K562 (cell line): ENCODE measurements at regions not wholly inside any gene's neighbourhood (a gene's known extent, or its start where the extent isn't known, plus 50 kb on each side); places are given as distances from the start of the nearest gene placed in this dataset.
A peak's percentile ranks its signal among the peaks of the same experiment; 100 is the strongest.

Source experiments
- CCAR2 ChIP-seq: fragments of 200-400 bp; formaldehyde crosslinking; IDR thresholded peaks from 2 replicates; pipeline ENCODE4 v1.6.1; 2017; ENCODE audit warnings: mild to moderate bottlenecking, low read depth, low read length
- DNMT1 ChIP-seq: fragments of 450-650 bp; IDR thresholded peaks from 2 replicates; pipeline ENCODE4 v1.6.1; 2016; ENCODE audit warnings: antibody characterized with exemption, mild to moderate bottlenecking
- ESRRB ChIP-seq: fragments of 250-450 bp; sonication (Bioruptor Pico); IDR thresholded peaks from 2 replicates; pipeline ENCODE4 v1.5.0; 2020; ENCODE audit warnings: mild to moderate bottlenecking, moderate library complexity, borderline replicate concordance
- EZH2 ChIP-seq: IDR thresholded peaks from 2 replicates; pipeline ENCODE4 v1.6.1; 2012; ENCODE audit warnings: low read depth, mild to moderate bottlenecking, inconsistent platforms, low read length, borderline replicate concordance
- FOSL1 ChIP-seq: fragments of 200-800 bp; sonication (Bioruptor generic); conservative IDR thresholded peaks from 2 replicates; pipeline ENCODE4 v1.6.1; 2016; ENCODE audit warnings: missing genetic modification characterization, missing compliant biosample characterization
- FOXA3 ChIP-seq, 2 experiments: fragments of 450-650 bp in 1 of 2; sonication (generic) in 1 of 2; formaldehyde crosslinking; IDR thresholded peaks in 1 of 2; conservative IDR thresholded peaks in 1 of 2; 2 replicates each; pipeline versions ENCODE4 v1.4.0 to v1.8.0; 2020 to 2022; ENCODE audit warnings: mild to moderate bottlenecking in 2 of 2, missing genetic modification reagents in 1 of 2
- JUN ChIP-seq, 2 experiments: sonication (generic) in 1 of 2; formaldehyde crosslinking in 1 of 2; IDR thresholded peaks; 2 replicates each; pipeline versions ENCODE4 v1.6.1 to v1.8.0; 2012 to 2022; ENCODE audit warnings: borderline replicate concordance in 2 of 2, mild to moderate bottlenecking in 2 of 2, improper control_type of control experiment in 1 of 2, low read depth in 1 of 2, low read length in 1 of 2, missing genetic modification reagents in 1 of 2
- KDM4B ChIP-seq, 2 experiments: fragments of 450-650 bp in 1 of 2; sonication (generic) in 1 of 2; IDR thresholded peaks; 2 replicates each; pipeline ENCODE4 v1.6.1; 2016 to 2017; ENCODE audit warnings: borderline replicate concordance in 2 of 2, antibody characterized with exemption in 1 of 2, low read depth in 1 of 2, mild to moderate bottlenecking in 1 of 2
- KLF1 ChIP-seq: fragments of 450-650 bp; IDR thresholded peaks from 2 replicates; pipeline ENCODE4 v1.6.1; 2016; ENCODE audit warnings: missing genetic modification characterization, missing compliant biosample characterization
- MAFK ChIP-seq: IDR thresholded peaks from 2 replicates; pipeline ENCODE4 v1.6.1; 2011; ENCODE audit warnings: low read length, improper control_type of control experiment
- NR3C1 ChIP-seq: sonication (generic); formaldehyde crosslinking; IDR thresholded peaks from 2 replicates; pipeline ENCODE4 v1.8.1; 2022; ENCODE audit warnings: missing genetic modification reagents
- NRF1 ChIP-seq, 2 experiments: fragments of 450-650 bp; IDR thresholded peaks in 1 of 2; conservative IDR thresholded peaks in 1 of 2; 2 replicates each; pipeline ENCODE4 v1.6.1; 2014; ENCODE audit warnings: mild to moderate bottlenecking in 2 of 2
- PATZ1 ChIP-seq: fragments of 250-450 bp; sonication (Bioruptor Pico); IDR thresholded peaks from 2 replicates; pipeline ENCODE4 v1.5.0; 2020; ENCODE audit warnings: mild to moderate bottlenecking, borderline replicate concordance
- RBFOX2 ChIP-seq: fragments of 200-400 bp; formaldehyde crosslinking; IDR thresholded peaks from 2 replicates; pipeline ENCODE4 v1.6.1; 2017; ENCODE audit warnings: low read depth, mild to moderate bottlenecking, low read length, moderate library complexity
- SMARCA4 ChIP-seq: fragments of 450-650 bp; IDR thresholded peaks from 2 replicates; pipeline ENCODE4 v1.6.1; 2016
- SNIP1 ChIP-seq: fragments of 450-650 bp; IDR thresholded peaks from 2 replicates; pipeline ENCODE4 v1.7.1; 2017; ENCODE audit warnings: low read depth, mild to moderate bottlenecking
- SPI1 ChIP-seq: IDR thresholded peaks from 2 replicates; pipeline ENCODE4 v1.6.1; 2011; ENCODE audit warnings: low read depth, low read length, control low read depth, borderline replicate concordance
- SRSF1 ChIP-seq: fragments of 200-400 bp; formaldehyde crosslinking; IDR thresholded peaks from 2 replicates; pipeline ENCODE4 v1.6.1; 2017; ENCODE audit warnings: mild to moderate bottlenecking, low read depth, low read length, moderate library complexity
- TEAD4 ChIP-seq, 2 experiments: sonication (generic) in 1 of 2; formaldehyde crosslinking in 1 of 2; IDR thresholded peaks; 2 replicates each; pipeline versions ENCODE4 v1.6.1 to v1.8.0; 2012 to 2022; ENCODE audit warnings: borderline replicate concordance in 1 of 2, inconsistent platforms in 1 of 2, low read length in 1 of 2, mild to moderate bottlenecking in 1 of 2, missing genetic modification reagents in 1 of 2
- U2AF2 ChIP-seq: fragments of 200-400 bp; formaldehyde crosslinking; optimal IDR thresholded peaks from 2 replicates; pipeline ENCODE3; 2017; ENCODE audit warnings: low read depth, mild to moderate bottlenecking, low read length
- XRCC3 ChIP-seq: fragments of 450-650 bp; IDR thresholded peaks from 2 replicates; pipeline ENCODE4 v1.6.1; 2017; ENCODE audit warnings: mild to moderate bottlenecking, moderate library complexity
- XRCC5 ChIP-seq: fragments of 200-400 bp; formaldehyde crosslinking; IDR thresholded peaks from 2 replicates; pipeline ENCODE4 v1.6.1; 2017; ENCODE audit warnings: low read depth, mild to moderate bottlenecking, low read length
- ZNF121 ChIP-seq: sonication (generic); formaldehyde crosslinking; conservative IDR thresholded peaks from 2 replicates; pipeline ENCODE4 v1.8.0; 2022; ENCODE audit warnings: missing genetic modification reagents
- ZNF146 ChIP-seq: IDR thresholded peaks from one replicate; pipeline ENCODE4 v1.6.1; 2018; ENCODE audit warnings: missing compliant biosample characterization; ENCODE audit not compliant: unreplicated experiment

- TF ChIP-seq KLF1 (tag), result no peak
- no peak for TF ChIP-seq KDM4B (IDR thresholded peaks at IDR 0.05; ENCODE audit: borderline replicate concordance in 2 of 2, low read depth in 1 of 2)
- no peak for TF ChIP-seq U2AF2
- no peak for TF ChIP-seq ZNF146
- no peak for TF ChIP-seq SNIP1
- TF ChIP-seq NR3C1 (CRISPR knock-in tag), result no peak
- TF ChIP-seq TEAD4 (IDR thresholded peaks at IDR 0.05; ENCODE audit: low read length), result no peak
- TF ChIP-seq TEAD4 (CRISPR knock-in tag; IDR thresholded peaks at IDR 0.05; ENCODE audit: borderline replicate concordance), result no peak
- no peak for TF ChIP-seq DNMT1
- no peak for TF ChIP-seq SPI1
- TF ChIP-seq FOXA3 (CRISPR knock-in tag; conservative IDR thresholded peaks at IDR 0.05 in 1 of 2, IDR thresholded peaks at IDR 0.05 in 1 of 2), result no peak
- TF ChIP-seq EZH2, result no peak
- TF ChIP-seq XRCC5, result no peak
- TF ChIP-seq PATZ1, result no peak
- TF ChIP-seq SMARCA4, result peak; percentile 45; the same call in 1 of the 2 replicates
- TF ChIP-seq ESRRB (CRISPR knock-in tag), result no peak
- TF ChIP-seq SRSF1, result no peak
- 0 out of 4 replicates have a peak, but pooled peaks of 1 of the 2 experiments have one; percentile 16 for TF ChIP-seq NRF1 (conservative IDR thresholded peaks at IDR 0.05 in 1 of 2, IDR thresholded peaks at IDR 0.05 in 1 of 2)
- no peak for TF ChIP-seq ZNF121
- TF ChIP-seq JUN (IDR thresholded peaks at IDR 0.05; ENCODE audit: borderline replicate concordance, low read depth, low read length), result 0 out of 2 replicates have a peak, but pooled peaks have one; percentile 39
- TF ChIP-seq JUN (CRISPR knock-in tag; IDR thresholded peaks at IDR 0.05; ENCODE audit: borderline replicate concordance), result no peak
- TF ChIP-seq CCAR2, result no peak
- peak; percentile 88 for TF ChIP-seq FOSL1 (tag)
- no peak for TF ChIP-seq RBFOX2
- TF ChIP-seq MAFK, result no peak
- no peak for TF ChIP-seq XRCC3
Observed at GRCh38 chr3:57007521-57008460, 52.7 kb upstream of the SPATA12 start (continued).
